Mucosa of gallbladder (tissue), 1 donor: ENCODE measurements at regions not wholly inside any gene's neighbourhood (a gene's known extent, or its start where the extent isn't known, plus 50 kb on each side); places are given as distances from the start of the nearest gene placed in this dataset.
A peak's percentile ranks its signal among the peaks of the same experiment; 100 is the strongest.
"Not testable (repeated sequence)": the region's sequence is repeated elsewhere in the genome, so short reads cannot be mapped to it uniquely, and the experiment has no call there.

Source experiments
- DNase-seq: peaks from one replicate; pipeline ENCODE4 v3.0.0-alpha.2; 2020; ENCODE audit warnings: low spot score
- donor health status: DM: no; HTN: no; CAD: no.

DNA sequence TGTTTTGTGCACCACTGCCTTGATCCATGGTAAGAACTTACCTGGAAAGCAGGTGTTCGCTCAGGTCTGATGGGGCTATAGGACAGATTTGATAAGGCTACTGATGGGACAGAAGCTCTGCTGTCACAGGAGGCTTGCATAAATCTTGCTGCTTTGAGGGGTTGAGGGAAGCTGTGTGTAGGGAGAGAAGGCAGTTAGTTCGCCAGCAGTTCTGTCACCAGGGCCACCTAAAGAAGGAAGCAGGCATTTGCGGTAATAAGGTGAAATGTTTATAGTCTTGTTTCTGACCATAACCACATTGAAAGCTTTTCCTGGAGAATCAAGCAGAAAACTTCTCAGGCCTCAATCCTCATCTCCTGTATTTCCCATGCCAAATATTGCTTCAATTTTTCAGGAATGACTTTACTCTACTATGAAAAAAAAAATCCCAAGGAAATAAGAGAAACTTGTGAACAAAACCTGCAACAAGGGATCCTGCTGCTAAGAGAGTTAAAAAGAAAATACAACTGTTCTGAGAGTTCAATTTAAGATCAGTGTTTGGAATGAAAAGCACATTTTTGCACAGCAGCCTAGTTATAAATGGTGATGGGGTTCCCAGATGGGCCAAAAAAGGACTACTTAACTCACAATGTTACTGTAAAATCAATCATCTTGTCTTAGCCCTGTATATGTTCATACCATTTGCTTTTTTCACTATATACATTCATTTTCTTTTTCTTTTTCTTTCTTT is 122.0 kb upstream of the RANBP3L start:
- DNase-seq = no peak

DNA sequence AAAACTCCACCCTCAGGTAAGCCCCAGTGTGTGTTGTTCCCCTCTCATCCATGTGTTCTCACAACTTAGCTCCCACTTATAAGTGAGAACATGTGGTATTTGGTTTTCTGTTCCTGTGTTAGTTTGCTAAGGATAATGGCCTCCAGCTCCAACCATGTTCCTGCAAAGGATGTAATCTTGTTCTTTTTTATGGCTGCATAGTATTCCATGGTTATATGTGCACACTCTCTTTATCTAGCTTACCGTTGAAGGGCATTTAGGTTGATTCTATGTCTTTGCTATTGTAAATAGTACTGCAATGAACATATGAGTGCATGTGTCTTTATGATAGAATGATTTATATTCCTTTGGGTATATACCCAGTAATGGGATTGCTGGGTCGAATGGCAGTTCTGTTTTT is 124.4 kb upstream of the RANBP3L start:
- not testable (repeated sequence) for DNase-seq

- DNase-seq = no peak
Measured at GRCh38 chr5:36435516-36435915, 133.8 kb upstream of the RANBP3L start.

DNA sequence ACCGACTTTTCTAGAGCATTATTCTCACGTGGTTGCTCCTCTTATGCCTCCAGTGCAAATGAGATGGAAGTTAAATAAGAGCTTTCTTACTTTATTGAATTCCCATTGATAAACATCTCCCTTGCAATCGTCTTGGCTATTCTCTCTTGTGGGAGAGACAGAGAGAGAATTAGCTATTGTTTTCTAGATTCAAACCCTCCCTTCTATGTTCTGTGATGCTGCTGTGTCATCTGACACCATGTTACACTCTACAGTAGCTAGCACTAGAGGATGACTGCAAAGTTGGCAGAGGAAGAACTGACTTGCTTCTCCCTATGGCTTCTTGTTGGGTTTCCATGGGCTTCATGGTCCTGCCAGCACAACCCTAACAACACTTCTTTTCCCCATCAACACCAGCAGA is 134.6 kb upstream of the RANBP3L start:
- DNase-seq = no peak

- no peak for DNase-seq
Measured at GRCh38 chr5:36438765-36439561, 137.3 kb upstream of the RANBP3L start.

DNA sequence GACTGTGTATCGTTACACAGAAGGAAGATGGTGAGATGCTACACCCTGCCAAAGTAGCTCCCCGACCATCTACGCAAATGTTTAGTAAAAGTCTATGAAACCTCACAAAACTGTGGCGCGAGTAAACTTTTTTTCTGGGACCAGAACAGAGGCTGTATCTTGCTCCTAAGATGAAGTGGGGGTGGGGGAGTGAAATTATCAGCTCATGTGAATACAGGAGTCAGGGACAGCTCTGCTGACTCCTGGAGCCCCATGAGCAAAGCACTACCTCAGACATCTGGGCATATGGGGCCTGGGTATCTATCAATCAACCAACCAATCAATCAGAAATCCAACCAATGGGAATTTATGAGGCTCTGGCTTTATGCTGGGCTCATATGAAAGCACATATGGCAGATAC is 138.6 kb upstream of the RANBP3L start:
- no peak for DNase-seq

DNA sequence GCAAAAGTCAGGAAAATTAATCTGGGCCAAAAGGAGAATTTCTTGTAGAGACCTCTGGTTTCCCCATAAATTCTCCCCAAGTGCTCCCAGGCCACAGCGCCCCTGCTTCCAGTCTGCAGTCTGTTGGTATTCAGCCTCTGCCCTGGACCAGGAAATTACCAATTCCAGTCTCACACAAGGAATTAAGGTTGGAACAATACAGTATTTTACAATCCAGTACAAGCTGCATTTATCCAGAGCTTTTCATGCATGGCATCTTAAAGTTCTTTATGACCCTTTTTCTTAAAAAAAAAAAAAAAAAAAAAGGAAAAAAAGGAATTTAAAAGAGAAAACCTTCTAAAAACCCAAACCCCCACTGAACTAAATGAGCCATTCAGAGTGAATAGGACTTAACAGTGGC is 139.6 kb upstream of the RANBP3L start:
- DNase-seq = no peak

- DNase-seq = no peak
Measured at GRCh38 chr5:36442352-36442751, 140.7 kb upstream of the RANBP3L start.

- DNase-seq = no peak
Measured at GRCh38 chr5:36442796-36443195, 141.1 kb upstream of the RANBP3L start.

- DNase-seq = no peak
Measured at GRCh38 chr5:36443941-36444340, 142.2 kb upstream of the RANBP3L start.

- peak; percentile 34 for DNase-seq
Measured at GRCh38 chr5:36444582-36445418, 143.1 kb upstream of the RANBP3L start.

DNA sequence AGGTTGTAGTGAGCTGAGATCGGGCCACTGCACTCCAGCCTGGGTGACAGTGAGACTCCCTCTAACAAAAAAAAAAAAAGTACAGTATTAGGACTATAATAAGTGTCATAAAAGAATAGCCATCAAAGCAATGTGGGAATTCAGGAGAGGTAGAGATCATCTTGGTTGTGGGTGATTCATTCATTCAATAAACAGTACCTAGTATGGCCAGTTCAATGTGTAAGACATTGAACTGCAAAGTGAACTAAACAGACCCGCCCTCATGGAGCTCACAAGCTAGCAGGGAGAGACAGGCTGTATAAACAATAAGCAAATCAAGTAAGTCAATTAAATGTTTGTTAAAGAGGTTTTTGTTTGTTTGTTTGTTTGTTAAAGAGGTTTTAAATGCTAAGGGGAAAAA is 146.1 kb upstream of the RANBP3L start:
- no peak for DNase-seq

- DNase-seq = no peak
Measured at GRCh38 chr5:36450229-36451014, 148.7 kb upstream of the RANBP3L start.

GRCh38 chr5:36452424-36453006 is 150.8 kb upstream of the RANBP3L start:
- no peak for DNase-seq

GRCh38 chr5:36457511-36458270 is 148.7 kb upstream of the SLC1A3 start:
- DNase-seq = no peak

- DNase-seq = no peak
Measured at GRCh38 chr5:36458746-36459145, 147.7 kb upstream of the SLC1A3 start.

- DNase-seq = no peak
Measured at GRCh38 chr5:36459176-36460135, 146.9 kb upstream of the SLC1A3 start.

- DNase-seq = no peak
Measured at GRCh38 chr5:36462295-36463021, 143.9 kb upstream of the SLC1A3 start.

- DNase-seq = not testable (repeated sequence)
Measured at GRCh38 chr5:36475942-36476341, 130.5 kb upstream of the SLC1A3 start.
